Fibroblast of lung (primary cell): ENCODE measurements at regions not wholly inside any gene's neighbourhood (a gene's known extent, or its start where the extent isn't known, plus 50 kb on each side); places are given as distances from the start of the nearest gene placed in this dataset.

ENCODE experiments used
- EZH2 ChIP-seq: IDR thresholded peaks from 2 replicates; pipeline ENCODE4 v1.5.1; 2012; ENCODE audit warnings: low read length, control low read depth, mild to moderate bottlenecking; ENCODE audit errors: missing control alignments
- TF ChIP-seq, protein P1 (sequence below), 2 donors: IDR thresholded peaks in 1 of 2; conservative IDR thresholded peaks in 1 of 2; 1 replicate in 1 of 2; 2 replicates in 1 of 2; pipeline ENCODE4 v1.5.1; 2011 to 2012; ENCODE audit warnings: low read length in 2 of 2, control low read depth in 1 of 2, inconsistent platforms in 1 of 2, low read depth in 1 of 2, mild to moderate bottlenecking in 1 of 2

DNA sequence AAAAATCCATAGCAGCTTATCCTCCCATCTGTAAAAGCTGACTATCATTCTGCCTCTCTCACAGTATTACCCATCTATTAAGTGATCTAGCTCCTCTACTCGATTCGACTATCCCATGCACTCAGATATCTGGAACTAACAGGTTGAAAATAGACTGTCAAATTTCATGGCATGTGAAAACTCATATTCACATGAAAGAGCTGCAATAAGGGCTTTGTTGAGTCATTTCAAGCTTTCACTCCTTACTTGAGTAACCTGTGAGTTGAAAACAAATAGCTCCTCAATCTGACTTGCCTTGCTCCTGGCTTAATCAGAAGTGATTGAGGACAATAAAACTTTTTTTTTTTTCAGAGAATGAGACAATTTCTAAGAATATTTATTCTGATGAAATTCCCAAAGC is 192.4 kb upstream of the ERBB4 start:
- TF ChIP-seq, protein P1, sequence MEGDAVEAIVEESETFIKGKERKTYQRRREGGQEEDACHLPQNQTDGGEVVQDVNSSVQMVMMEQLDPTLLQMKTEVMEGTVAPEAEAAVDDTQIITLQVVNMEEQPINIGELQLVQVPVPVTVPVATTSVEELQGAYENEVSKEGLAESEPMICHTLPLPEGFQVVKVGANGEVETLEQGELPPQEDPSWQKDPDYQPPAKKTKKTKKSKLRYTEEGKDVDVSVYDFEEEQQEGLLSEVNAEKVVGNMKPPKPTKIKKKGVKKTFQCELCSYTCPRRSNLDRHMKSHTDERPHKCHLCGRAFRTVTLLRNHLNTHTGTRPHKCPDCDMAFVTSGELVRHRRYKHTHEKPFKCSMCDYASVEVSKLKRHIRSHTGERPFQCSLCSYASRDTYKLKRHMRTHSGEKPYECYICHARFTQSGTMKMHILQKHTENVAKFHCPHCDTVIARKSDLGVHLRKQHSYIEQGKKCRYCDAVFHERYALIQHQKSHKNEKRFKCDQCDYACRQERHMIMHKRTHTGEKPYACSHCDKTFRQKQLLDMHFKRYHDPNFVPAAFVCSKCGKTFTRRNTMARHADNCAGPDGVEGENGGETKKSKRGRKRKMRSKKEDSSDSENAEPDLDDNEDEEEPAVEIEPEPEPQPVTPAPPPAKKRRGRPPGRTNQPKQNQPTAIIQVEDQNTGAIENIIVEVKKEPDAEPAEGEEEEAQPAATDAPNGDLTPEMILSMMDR (conservative IDR thresholded peaks at IDR 0.05 in 1 of 2, IDR thresholded peaks at IDR 0.05 in 1 of 2; ENCODE audit: low read depth in 1 of 2, low read length in 2 of 2) = no peak
- TF ChIP-seq EZH2 = no peak
